ENCODE measurements at regions not wholly inside any gene's neighbourhood (a gene's known extent, or its start where the extent isn't known, plus 50 kb on each side); places are given as distances from the start of the nearest gene placed in this dataset.
"Not testable (repeated sequence)": the region's sequence is repeated elsewhere in the genome, so short reads cannot be mapped to it uniquely, and the experiment has no call there.

DNA sequence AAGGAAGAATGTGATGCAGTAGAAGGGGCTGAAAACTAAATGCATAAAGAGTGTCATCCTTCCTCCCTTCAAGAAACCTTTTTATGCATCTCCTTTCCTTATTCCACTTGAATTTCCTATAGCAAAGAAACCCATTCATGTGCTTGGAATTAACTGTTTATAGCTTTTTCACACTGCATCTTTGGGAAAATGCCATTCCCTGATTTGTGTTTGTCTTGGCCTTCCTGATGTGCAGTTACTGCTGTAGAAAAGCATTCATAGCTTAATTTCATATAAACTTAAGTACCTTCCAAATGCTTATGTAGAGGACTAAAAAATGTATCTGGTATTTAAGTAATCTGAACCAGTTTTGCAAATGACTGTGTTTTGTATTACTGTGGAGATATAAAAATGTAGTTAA, 61.8 kb downstream of the SDR9C7 start:
- peaks cover 12% of the 10 kb centered on the region for H3K4me1 ChIP-seq (ENCODE audit: insufficient read depth, low read length)
- peaks cover 2% of the 10 kb centered on the region for H3K9me3 ChIP-seq (ENCODE audit: low read length)
- no peak overlapping the region for H3K4me3 ChIP-seq (ENCODE audit: low read length)
- H3K27me3 ChIP-seq (ENCODE audit: insufficient read depth, low read length), result peaks cover 3% of the 10 kb centered on the region
- H3K36me3 ChIP-seq (ENCODE audit: insufficient read depth, low read length), result no peaks in the 10 kb centered on the region
- no peak overlapping the region for H2AFZ ChIP-seq (ENCODE audit: low read depth, low read length)

DNA sequence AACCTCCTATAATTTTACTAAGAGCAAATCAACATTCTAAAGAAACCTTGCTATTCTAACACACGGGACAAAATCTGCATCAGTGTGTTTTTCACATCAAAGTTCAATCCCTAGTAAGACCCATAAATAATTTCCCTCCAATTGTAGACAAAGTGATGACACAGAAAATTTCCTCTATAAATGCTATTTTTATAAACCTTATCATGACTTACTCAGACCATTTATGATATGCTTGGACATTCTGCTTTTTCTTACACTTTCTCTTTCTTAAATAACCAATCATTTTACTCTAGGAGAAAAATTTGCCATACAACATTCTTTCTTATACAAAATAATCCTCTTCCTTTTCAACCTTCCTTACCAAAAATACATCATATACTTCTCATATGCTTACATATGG, 67.0 kb downstream of the SDR9C7 start:
- H3K4me3 ChIP-seq (ENCODE audit: low read length), result no peak overlapping the region
- H3K4me1 ChIP-seq (ENCODE audit: insufficient read depth, low read length), result no peaks in the 10 kb centered on the region
- H3K9me3 ChIP-seq (ENCODE audit: low read length), result peaks cover 7% of the 10 kb centered on the region
- no peaks in the 10 kb centered on the region for H3K36me3 ChIP-seq (ENCODE audit: insufficient read depth, low read length)
- no peak overlapping the region for H2AFZ ChIP-seq (ENCODE audit: low read depth, low read length)
- H3K27me3 ChIP-seq (ENCODE audit: insufficient read depth, low read length), result no peaks in the 10 kb centered on the region

DNA sequence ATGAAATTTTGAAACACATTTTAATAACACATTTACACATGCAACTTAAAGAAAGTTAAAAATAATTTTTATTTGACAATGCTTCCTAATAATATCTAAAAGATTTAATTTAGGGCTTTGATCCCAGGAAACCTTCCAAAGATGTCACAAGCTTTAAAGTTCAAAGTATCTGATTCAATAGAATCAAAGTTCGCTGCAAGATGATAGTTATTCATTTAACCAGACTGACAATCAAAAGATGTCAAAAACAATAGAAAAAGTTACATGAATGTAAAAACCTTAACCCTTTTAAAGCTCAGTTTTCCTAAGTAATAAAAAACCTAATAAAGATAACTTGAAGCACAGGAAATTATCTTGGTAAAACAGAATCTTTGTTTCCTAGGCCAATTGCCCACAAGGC, 67.7 kb downstream of the SDR9C7 start:
- H3K4me3 ChIP-seq (ENCODE audit: low read length), result no peak overlapping the region
- H3K4me1 ChIP-seq (ENCODE audit: insufficient read depth, low read length), result no peaks in the 10 kb centered on the region
- peaks cover 7% of the 10 kb centered on the region for H3K9me3 ChIP-seq (ENCODE audit: low read length)
- no peaks in the 10 kb centered on the region for H3K36me3 ChIP-seq (ENCODE audit: insufficient read depth, low read length)
- H3K27me3 ChIP-seq (ENCODE audit: insufficient read depth, low read length), result no peaks in the 10 kb centered on the region
- H2AFZ ChIP-seq (ENCODE audit: low read depth, low read length), result no peak overlapping the region

DNA sequence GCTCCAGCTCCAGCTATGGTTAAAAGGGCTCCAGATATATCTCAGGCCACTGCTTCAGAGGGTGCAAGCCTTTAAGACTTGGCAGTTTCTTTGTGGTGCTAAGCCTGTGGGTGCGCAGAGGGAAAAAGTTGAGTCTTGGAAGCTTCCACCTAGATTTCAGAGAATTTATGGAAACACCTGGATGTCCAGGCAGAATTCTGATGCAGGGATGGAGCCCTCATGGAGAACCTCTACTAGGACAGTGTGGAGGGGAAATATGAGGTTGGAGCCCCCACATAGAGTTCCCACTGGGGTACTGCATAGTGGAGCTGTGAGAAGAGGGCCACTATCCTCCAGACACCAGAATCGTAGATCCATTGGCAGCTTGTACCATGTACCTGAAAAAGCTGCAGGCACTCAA, 69.9 kb downstream of the SDR9C7 start:
- peaks cover 7% of the 10 kb centered on the region for H3K9me3 ChIP-seq (ENCODE audit: low read length)
- no peaks in the 10 kb centered on the region for H3K27me3 ChIP-seq (ENCODE audit: insufficient read depth, low read length)
- H2AFZ ChIP-seq (ENCODE audit: low read depth, low read length), result no peak overlapping the region
- H3K4me1 ChIP-seq (ENCODE audit: insufficient read depth, low read length), result no peaks in the 10 kb centered on the region
- no peaks in the 10 kb centered on the region for H3K36me3 ChIP-seq (ENCODE audit: insufficient read depth, low read length)
- no peak overlapping the region for H3K4me3 ChIP-seq (ENCODE audit: low read length)

DNA sequence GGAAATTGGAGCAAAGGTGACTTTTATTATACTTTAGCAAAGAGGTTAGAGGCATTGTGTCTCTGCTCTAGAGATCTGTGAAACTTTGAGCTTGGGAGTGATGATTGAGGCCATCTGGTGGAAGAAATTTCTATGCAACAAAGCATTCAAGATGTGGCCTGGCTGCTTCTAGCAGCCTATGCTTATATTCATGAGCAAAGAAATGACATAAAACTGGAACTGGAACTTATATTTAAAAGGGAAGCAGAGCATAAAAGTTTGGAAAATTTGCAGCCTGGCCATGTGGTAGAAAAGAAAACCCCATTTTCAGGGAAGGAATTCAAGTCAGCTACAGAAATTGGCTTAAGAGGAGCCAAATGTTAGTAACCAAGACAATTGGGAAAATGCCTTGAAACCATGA, 70.4 kb downstream of the SDR9C7 start:
- no peaks in the 10 kb centered on the region for H3K36me3 ChIP-seq (ENCODE audit: insufficient read depth, low read length)
- H3K27me3 ChIP-seq (ENCODE audit: insufficient read depth, low read length), result no peaks in the 10 kb centered on the region
- peaks cover 7% of the 10 kb centered on the region for H3K9me3 ChIP-seq (ENCODE audit: low read length)
- no peak overlapping the region for H3K4me3 ChIP-seq (ENCODE audit: low read length)
- no peaks in the 10 kb centered on the region for H3K4me1 ChIP-seq (ENCODE audit: insufficient read depth, low read length)
- no peak overlapping the region for H2AFZ ChIP-seq (ENCODE audit: low read depth, low read length)

DNA sequence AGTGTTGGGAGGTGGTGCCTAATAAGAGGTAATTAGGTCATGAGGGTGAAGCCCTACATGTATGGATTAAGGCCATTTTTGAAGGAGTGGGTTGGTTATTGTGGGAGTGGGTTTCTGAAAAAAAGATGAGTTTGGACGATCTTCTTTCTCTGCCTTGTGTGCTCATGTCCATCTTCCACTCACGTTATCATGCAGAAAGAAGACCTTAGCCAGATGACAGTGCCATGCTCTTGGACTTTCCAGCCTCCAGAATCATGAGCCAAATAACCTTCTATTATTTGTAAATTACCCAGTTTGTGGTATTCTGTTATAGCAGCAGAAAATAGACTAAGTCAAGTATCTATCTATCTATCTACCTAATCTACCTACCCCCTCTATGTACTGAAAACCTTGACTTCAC, 71.9 kb downstream of the SDR9C7 start:
- H3K9me3 ChIP-seq (ENCODE audit: low read length), result peaks cover 7% of the 10 kb centered on the region
- H2AFZ ChIP-seq (ENCODE audit: low read depth, low read length), result no peak overlapping the region
- no peaks in the 10 kb centered on the region for H3K27me3 ChIP-seq (ENCODE audit: insufficient read depth, low read length)
- no peaks in the 10 kb centered on the region for H3K4me1 ChIP-seq (ENCODE audit: insufficient read depth, low read length)
- H3K36me3 ChIP-seq (ENCODE audit: insufficient read depth, low read length), result no peaks in the 10 kb centered on the region
- no peak overlapping the region for H3K4me3 ChIP-seq (ENCODE audit: low read length)

DNA sequence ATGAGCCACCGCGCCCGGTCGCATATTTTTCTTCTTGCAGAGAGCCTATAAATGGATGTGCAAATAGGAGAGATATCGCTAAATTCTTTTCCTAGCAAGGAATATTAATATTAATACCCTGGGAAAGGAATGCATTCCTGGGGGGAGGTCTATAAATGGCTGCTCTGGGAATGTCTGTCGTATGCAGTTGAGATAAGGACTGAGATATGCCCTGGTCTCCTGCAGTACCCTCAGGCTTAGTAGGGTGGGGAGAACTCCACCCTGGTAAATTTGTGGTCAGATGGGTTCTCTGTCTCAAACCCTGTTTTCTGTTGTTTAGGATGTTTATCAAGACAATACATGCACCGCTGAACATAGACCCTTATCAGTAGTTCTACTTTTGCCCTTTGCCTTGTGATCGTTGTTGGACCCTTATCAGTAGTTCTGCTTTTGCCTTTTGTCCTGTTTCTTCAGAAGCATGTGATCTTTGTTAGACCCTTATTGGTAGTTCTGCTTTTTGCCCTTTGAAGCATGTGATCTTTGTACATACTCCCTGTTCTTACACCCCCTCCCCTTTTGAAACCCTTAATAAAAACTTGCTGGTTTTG, 80.7 kb downstream of the SDR9C7 start:
- H3K36me3 ChIP-seq (ENCODE audit: insufficient read depth, low read length); H3K4me1 ChIP-seq (ENCODE audit: insufficient read depth, low read length); H3K9me3 ChIP-seq (ENCODE audit: low read length); H3K27me3 ChIP-seq (ENCODE audit: insufficient read depth, low read length); H3K4me3 ChIP-seq (ENCODE audit: low read length); H2AFZ ChIP-seq (ENCODE audit: low read depth, low read length): not testable (repeated sequence)

DNA sequence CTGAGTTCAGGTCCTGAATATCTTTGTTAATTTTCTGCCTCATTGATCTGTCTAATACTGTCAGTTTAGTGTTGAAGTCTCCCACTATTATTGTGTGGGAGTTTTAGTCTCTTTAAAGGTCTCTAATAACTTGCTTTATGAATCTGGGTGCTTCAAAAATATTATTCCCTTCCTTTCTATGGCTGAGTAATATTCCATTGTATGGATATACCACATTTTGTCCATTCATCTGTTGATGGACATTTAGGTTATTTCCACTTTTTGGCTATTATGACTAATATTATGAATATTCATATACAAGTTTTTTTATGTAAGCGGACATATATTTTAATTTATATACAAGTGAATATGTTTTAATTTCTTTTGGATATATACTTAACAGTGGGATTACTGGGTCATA, 82.7 kb downstream of the SDR9C7 start:
- no peaks in the 10 kb centered on the region for H3K9me3 ChIP-seq (ENCODE audit: low read length)
- no peak overlapping the region for H2AFZ ChIP-seq (ENCODE audit: low read depth, low read length)
- H3K4me3 ChIP-seq (ENCODE audit: low read length), result no peak overlapping the region
- H3K4me1 ChIP-seq (ENCODE audit: insufficient read depth, low read length), result no peaks in the 10 kb centered on the region
- H3K27me3 ChIP-seq (ENCODE audit: insufficient read depth, low read length), result no peaks in the 10 kb centered on the region
- H3K36me3 ChIP-seq (ENCODE audit: insufficient read depth, low read length), result no peaks in the 10 kb centered on the region

DNA sequence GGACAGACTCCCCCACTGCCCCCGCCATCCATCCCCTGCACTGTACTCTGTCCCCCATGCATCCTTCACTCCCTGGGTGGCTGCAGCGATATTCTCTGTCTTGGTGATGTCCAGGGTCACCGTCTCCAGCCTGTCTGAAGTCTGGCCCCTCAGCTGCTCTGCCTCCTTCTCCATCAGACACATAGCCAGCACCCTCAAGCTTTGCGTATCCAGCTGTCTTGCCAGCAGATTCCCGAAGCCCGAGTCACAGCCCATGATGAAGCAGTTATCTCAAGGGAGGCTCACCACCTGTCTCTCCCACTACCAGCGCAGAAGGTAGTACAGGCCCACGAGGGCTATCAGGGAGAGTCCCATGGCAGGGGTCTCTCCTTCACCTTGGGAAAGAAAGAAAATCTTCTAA, 77.8 kb downstream of the HSD17B6 start:
- Histone ChIP-seq H3K36me3 (ENCODE audit: insufficient read depth, low read length) (no peaks in the 10 kb centered on the region), H3K4me1 (ENCODE audit: insufficient read depth, low read length) (no peaks in the 10 kb centered on the region), H3K9me3 (ENCODE audit: low read length) (no peaks in the 10 kb centered on the region), H3K4me3 (ENCODE audit: low read length) (no peak overlapping the region), H2AFZ (ENCODE audit: low read depth, low read length) (no peak overlapping the region), H3K27me3 (ENCODE audit: insufficient read depth, low read length) (peaks cover 21% of the 10 kb centered on the region)

DNA sequence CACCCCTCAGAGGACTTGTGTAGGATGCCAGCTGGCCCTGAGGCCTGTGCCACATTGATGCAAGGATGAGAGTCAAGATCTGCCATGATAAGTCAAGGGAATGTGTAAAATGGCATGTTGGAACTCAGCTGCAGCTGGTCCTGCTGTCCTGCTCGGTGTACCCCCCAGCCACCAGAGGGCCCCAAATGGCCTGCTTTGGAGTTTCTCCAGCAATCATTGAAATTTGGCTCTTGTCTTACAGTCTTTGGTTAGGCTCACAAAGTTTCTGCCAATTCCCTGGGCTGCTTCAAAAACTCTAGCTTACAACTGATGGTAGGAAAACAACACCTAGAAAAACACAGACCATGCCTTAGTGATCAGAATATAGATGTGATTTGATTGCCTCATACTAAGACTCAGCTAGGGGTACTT, 76.8 kb downstream of the HSD17B6 start:
- no peak overlapping the region for H2AFZ ChIP-seq (ENCODE audit: low read depth, low read length)
- H3K4me1 ChIP-seq (ENCODE audit: insufficient read depth, low read length), result no peaks in the 10 kb centered on the region
- H3K36me3 ChIP-seq (ENCODE audit: insufficient read depth, low read length), result no peaks in the 10 kb centered on the region
- peaks cover 21% of the 10 kb centered on the region for H3K27me3 ChIP-seq (ENCODE audit: insufficient read depth, low read length)
- no peak overlapping the region for H3K4me3 ChIP-seq (ENCODE audit: low read length)
- H3K9me3 ChIP-seq (ENCODE audit: low read length), result no peaks in the 10 kb centered on the region

DNA sequence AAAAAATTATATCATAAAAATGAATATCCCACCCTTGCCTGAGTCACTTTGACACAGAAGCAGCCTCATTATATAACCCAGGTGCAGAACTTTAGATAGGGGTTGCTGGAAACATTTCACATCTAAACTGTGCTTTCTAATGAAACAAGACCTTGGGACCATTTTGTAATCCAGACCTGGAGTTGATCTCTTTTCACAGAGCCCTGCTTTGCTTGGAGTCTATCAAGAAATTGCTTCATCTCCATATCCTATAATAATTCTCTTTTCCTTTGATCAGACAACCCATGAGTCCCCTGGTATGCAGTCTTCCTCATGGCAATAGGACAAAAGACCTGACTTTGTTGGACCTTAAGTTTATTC, 76.3 kb downstream of the HSD17B6 start:
- no peaks in the 10 kb centered on the region for H3K4me1 ChIP-seq (ENCODE audit: insufficient read depth, low read length)
- no peak overlapping the region for H2AFZ ChIP-seq (ENCODE audit: low read depth, low read length)
- H3K27me3 ChIP-seq (ENCODE audit: insufficient read depth, low read length), result peaks cover 21% of the 10 kb centered on the region
- H3K9me3 ChIP-seq (ENCODE audit: low read length), result no peaks in the 10 kb centered on the region
- H3K4me3 ChIP-seq (ENCODE audit: low read length), result no peak overlapping the region
- no peaks in the 10 kb centered on the region for H3K36me3 ChIP-seq (ENCODE audit: insufficient read depth, low read length)

DNA sequence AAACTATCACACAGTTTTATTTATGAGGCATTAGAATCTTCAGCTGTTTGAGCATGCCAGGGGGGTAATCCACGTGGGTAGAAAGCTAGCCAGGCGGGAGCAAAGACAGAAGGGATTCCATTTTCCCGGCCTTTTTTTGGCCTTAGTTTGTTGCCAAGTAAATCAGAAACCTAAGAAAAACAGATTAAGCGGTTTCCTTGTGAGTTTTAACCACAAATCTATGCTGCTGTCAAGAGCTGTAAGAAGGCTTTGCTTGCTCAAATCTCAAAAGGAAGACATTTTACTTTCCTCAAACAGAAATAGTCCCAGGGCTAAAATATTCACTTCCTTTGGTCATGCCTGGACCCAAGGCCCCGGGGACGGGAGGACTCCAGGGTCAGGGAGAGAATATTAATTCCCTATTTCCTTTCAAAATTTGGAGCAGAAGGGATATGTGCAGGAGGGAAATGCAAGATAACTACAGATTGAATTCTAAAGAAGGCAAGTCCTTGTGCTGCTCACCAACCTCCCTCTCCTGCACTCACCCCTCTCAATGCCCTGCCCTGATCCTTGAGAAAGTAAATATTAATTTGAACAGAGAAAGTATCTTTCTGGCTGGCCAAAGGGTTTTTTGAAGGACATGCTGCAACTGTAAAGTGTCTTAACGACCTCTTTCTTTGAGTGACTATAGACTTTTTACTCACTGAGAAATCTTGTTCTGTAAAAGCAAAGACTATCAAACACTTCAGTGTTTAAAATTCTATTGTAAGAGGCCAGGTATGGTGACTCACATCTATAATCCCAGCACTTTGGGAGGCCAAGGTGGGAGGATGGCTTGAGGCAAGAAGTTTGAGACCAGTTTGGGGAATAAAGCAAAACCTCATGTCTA, 75.7 kb downstream of the HSD17B6 start:
- no peaks in the 10 kb centered on the region for H3K36me3 ChIP-seq (ENCODE audit: insufficient read depth, low read length)
- H3K4me3 ChIP-seq (ENCODE audit: low read length), result no peak overlapping the region
- H3K9me3 ChIP-seq (ENCODE audit: low read length), result no peaks in the 10 kb centered on the region
- peaks cover 21% of the 10 kb centered on the region for H3K27me3 ChIP-seq (ENCODE audit: insufficient read depth, low read length)
- peak overlapping the region; percentile 28 for H2AFZ ChIP-seq (ENCODE audit: low read depth, low read length)
- no peaks in the 10 kb centered on the region for H3K4me1 ChIP-seq (ENCODE audit: insufficient read depth, low read length)

All from neuron (in vitro differentiated cells).